GM21619 (cell line): ENCODE measurements at regions not wholly inside any gene's neighbourhood (a gene's known extent, or its start where the extent isn't known, plus 50 kb on each side); places are given as distances from the start of the nearest gene placed in this dataset.

Experiments used
- ATAC-seq: cut with Tn5 transposase; IDR thresholded peaks from one replicate; pipeline ENCODE4 v1.9.1; 2021; ENCODE audit not compliant: unreplicated experiment

- no peak for ATAC-seq
Measured at GRCh38 chr12:67453191-67453590, 184.0 kb downstream of the CAND1 start.

- ATAC-seq: no peak
Measured at GRCh38 chr12:67455236-67455635, 186.1 kb downstream of the CAND1 start.

GRCh38 chr12:67456431-67456901 lies 187.3 kb downstream of the CAND1 start:
- no peak for ATAC-seq

- no peak for ATAC-seq
Measured at GRCh38 chr12:67457136-67457535, 188.0 kb downstream of the CAND1 start.

- no peak for ATAC-seq
Measured at GRCh38 chr12:67457778-67458665, 188.9 kb downstream of the CAND1 start.

- ATAC-seq: no peak
Measured at GRCh38 chr12:67459173-67459572, 189.4 kb upstream of the DYRK2 start.

GRCh38 chr12:67459578-67459977 lies 189.0 kb upstream of the DYRK2 start:
- no peak for ATAC-seq

GRCh38 chr12:67460388-67460787 lies 188.2 kb upstream of the DYRK2 start:
- ATAC-seq: no peak

GRCh38 chr12:67468549-67469245 lies 179.8 kb upstream of the DYRK2 start:
- no peak for ATAC-seq

GRCh38 chr12:67469666-67470065 lies 178.9 kb upstream of the DYRK2 start:
- no peak for ATAC-seq

- no peak for ATAC-seq
Measured at GRCh38 chr12:67471810-67472209, 176.7 kb upstream of the DYRK2 start.

- ATAC-seq: no peak
Measured at GRCh38 chr12:67472539-67472938, 176.0 kb upstream of the DYRK2 start.

- ATAC-seq: no peak
Measured at GRCh38 chr12:67474934-67475620, 173.5 kb upstream of the DYRK2 start.

GRCh38 chr12:67475725-67476124 lies 172.8 kb upstream of the DYRK2 start:
- ATAC-seq: no peak

GRCh38 chr12:67477681-67478265 lies 170.8 kb upstream of the DYRK2 start:
- no peak for ATAC-seq

GRCh38 chr12:67482751-67483661 lies 165.5 kb upstream of the DYRK2 start:
- ATAC-seq: peak; percentile 75

GRCh38 chr12:67483871-67484554 lies 164.5 kb upstream of the DYRK2 start:
- no peak for ATAC-seq

GRCh38 chr12:67484791-67485480 lies 163.6 kb upstream of the DYRK2 start:
- no peak for ATAC-seq

GRCh38 chr12:67486671-67487070 lies 161.9 kb upstream of the DYRK2 start:
- no peak for ATAC-seq
